ENCODE measurements at regions not wholly inside any gene's neighbourhood (a gene's known extent, or its start where the extent isn't known, plus 50 kb on each side); places are given as distances from the start of the nearest gene placed in this dataset.

DNA sequence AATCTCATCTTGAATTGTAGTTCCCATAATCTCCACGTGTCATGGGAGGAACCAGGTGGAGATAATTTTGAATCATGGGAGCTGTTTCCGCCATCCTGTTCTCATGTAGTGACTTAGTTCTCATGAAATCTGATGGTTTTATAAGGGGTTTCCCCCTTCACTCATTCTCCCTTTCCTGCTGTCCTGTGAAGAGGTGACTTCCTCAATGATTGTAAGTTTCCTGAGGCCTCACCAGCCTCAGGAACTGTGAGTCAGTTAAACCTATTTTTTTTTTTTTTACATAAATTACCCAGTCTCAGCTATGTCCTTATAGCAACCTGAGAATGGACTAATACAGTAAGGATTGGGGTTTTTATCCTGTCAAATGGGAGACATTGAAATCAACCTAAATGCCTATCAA lies 328.3 kb downstream of the TBC1D32 start:
- Histone ChIP-seq H3K27me3 (ENCODE audit: control insufficient read depth, extremely low read depth, insufficient read depth, low read length) (no peaks in the 10 kb centered on the region), H3K9ac (ENCODE audit: control insufficient read depth, extremely low read depth, insufficient read depth, low read length) (no peak overlapping the region), H3K9me3 (ENCODE audit: control insufficient read depth, low read depth, low read length) (no peaks in the 10 kb centered on the region), H3K36me3 (ENCODE audit: control insufficient read depth in 2 of 2, extremely low read depth in 1 of 2, insufficient read depth in 2 of 2, low read length in 2 of 2) (no peaks in the 10 kb centered on the region), H3K27ac (ENCODE audit: control insufficient read depth, insufficient read depth, low read length) (no peak overlapping the region), H3K4me3 (ENCODE audit: control insufficient read depth in 2 of 3, extremely low read depth in 1 of 3, insufficient read depth in 2 of 3, low read depth in 1 of 3, low read length in 3 of 3) (no peak overlapping the region), H4K20me1 (ENCODE audit: control insufficient read depth, extremely low read depth, insufficient read depth, low read length) (no peaks in the 10 kb centered on the region), H3K9me1 (ENCODE audit: control insufficient read depth, extremely low read depth, insufficient read depth, low read length) (no peaks in the 10 kb centered on the region), H3K4me1 (ENCODE audit: control insufficient read depth, extremely low read depth, insufficient read depth, low read length) (no peaks in the 10 kb centered on the region), H3K79me2 (ENCODE audit: control insufficient read depth, insufficient read depth, low read length) (no peaks in the 10 kb centered on the region), H2AFZ (ENCODE audit: control insufficient read depth, low read length) (no peak overlapping the region), H3K4me2 (ENCODE audit: control insufficient read depth, extremely low read depth, insufficient read depth, low read depth, low read length) (no peak overlapping the region)
- FAIRE-seq (no peak), DNase-seq (ENCODE audit: low read depth, low spot score) (no peak)
- dilution Hi-C loops (cut with MboI; ENCODE audit: extremely low pct_ligation_motif_present, low sequenced_read_pairs), result no loop called here
- TF ChIP-seq, protein P1, sequence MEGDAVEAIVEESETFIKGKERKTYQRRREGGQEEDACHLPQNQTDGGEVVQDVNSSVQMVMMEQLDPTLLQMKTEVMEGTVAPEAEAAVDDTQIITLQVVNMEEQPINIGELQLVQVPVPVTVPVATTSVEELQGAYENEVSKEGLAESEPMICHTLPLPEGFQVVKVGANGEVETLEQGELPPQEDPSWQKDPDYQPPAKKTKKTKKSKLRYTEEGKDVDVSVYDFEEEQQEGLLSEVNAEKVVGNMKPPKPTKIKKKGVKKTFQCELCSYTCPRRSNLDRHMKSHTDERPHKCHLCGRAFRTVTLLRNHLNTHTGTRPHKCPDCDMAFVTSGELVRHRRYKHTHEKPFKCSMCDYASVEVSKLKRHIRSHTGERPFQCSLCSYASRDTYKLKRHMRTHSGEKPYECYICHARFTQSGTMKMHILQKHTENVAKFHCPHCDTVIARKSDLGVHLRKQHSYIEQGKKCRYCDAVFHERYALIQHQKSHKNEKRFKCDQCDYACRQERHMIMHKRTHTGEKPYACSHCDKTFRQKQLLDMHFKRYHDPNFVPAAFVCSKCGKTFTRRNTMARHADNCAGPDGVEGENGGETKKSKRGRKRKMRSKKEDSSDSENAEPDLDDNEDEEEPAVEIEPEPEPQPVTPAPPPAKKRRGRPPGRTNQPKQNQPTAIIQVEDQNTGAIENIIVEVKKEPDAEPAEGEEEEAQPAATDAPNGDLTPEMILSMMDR (optimal IDR thresholded peaks at IDR 0.05 in 1 of 3, IDR thresholded peaks at IDR 0.05 in 1 of 3, conservative IDR thresholded peaks at IDR 0.05 in 1 of 3; ENCODE audit: extremely low read depth in 1 of 3, insufficient read depth in 2 of 3, low read length in 3 of 3), result no peak
- no peak for TF ChIP-seq EZH2 (IDR thresholded peaks at IDR 0.05; ENCODE audit: low read length)

DNA sequence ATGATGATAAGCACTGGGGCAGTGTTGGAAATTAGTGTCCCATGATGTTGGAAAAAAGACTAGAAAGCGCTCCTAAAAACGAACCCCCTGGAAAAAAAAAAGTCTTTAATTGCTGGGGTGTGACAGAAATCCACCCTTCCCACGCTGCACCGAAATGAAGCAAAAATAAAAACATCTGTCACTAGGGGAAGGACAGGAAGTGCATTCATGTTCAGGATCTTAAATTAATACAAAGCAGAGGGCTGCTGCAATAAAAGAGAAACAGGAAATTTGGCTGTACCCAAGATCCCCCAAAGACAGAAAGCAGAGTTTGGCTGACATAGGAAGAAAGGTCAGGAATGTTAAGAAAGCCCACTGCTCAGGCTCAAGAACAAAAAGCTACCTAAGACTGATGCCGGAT lies 333.9 kb downstream of the TBC1D32 start:
- Histone ChIP-seq H3K4me3 (ENCODE audit: control insufficient read depth in 2 of 3, extremely low read depth in 1 of 3, insufficient read depth in 2 of 3, low read depth in 1 of 3, low read length in 3 of 3) (no peak overlapping the region), H4K20me1 (ENCODE audit: control insufficient read depth, extremely low read depth, insufficient read depth, low read length) (no peaks in the 10 kb centered on the region), H3K9me3 (ENCODE audit: control insufficient read depth, low read depth, low read length) (no peaks in the 10 kb centered on the region), H3K4me1 (ENCODE audit: control insufficient read depth, extremely low read depth, insufficient read depth, low read length) (no peaks in the 10 kb centered on the region), H3K36me3 (ENCODE audit: control insufficient read depth in 2 of 2, extremely low read depth in 1 of 2, insufficient read depth in 2 of 2, low read length in 2 of 2) (no peaks in the 10 kb centered on the region), H3K9me1 (ENCODE audit: control insufficient read depth, extremely low read depth, insufficient read depth, low read length) (no peaks in the 10 kb centered on the region), H3K4me2 (ENCODE audit: control insufficient read depth, extremely low read depth, insufficient read depth, low read depth, low read length) (no peak overlapping the region), H3K9ac (ENCODE audit: control insufficient read depth, extremely low read depth, insufficient read depth, low read length) (no peak overlapping the region), H3K79me2 (ENCODE audit: control insufficient read depth, insufficient read depth, low read length) (no peaks in the 10 kb centered on the region), H3K27ac (ENCODE audit: control insufficient read depth, insufficient read depth, low read length) (no peak overlapping the region), H2AFZ (ENCODE audit: control insufficient read depth, low read length) (no peak overlapping the region), H3K27me3 (ENCODE audit: control insufficient read depth, extremely low read depth, insufficient read depth, low read length) (no peaks in the 10 kb centered on the region)
- dilution Hi-C loops (cut with MboI; ENCODE audit: extremely low pct_ligation_motif_present, low sequenced_read_pairs), result no loop called here
- TF ChIP-seq EZH2 (IDR thresholded peaks at IDR 0.05; ENCODE audit: low read length), result no peak
- TF ChIP-seq, protein P1 (optimal IDR thresholded peaks at IDR 0.05 in 1 of 3, IDR thresholded peaks at IDR 0.05 in 1 of 3, conservative IDR thresholded peaks at IDR 0.05 in 1 of 3; ENCODE audit: extremely low read depth in 1 of 3, insufficient read depth in 2 of 3, low read length in 3 of 3), result no peak
- DNase-seq (ENCODE audit: low read depth, low spot score), result no peak
- FAIRE-seq, result no peak

Measured in keratinocyte (primary cell).